Spleen (tissue), 7 donors: ENCODE measurements at regions not wholly inside any gene's neighbourhood (a gene's known extent, or its start where the extent isn't known, plus 50 kb on each side); places are given as distances from the start of the nearest gene placed in this dataset.

Experiments used
- POLR2A ChIP-seq, 3 donors: fragments of 450-650 bp; IDR thresholded peaks; one replicate each; pipeline ENCODE4 v1.5.1; 2017; ENCODE audit warnings: antibody characterized with exemption in 3 of 3, mild to moderate bottlenecking in 1 of 3
- POLR2AphosphoS5 ChIP-seq, 3 donors: sonication (generic); formaldehyde crosslinking; IDR thresholded peaks; one replicate each; pipeline ENCODE4 v1.5.1; 2017; ENCODE audit warnings: antibody characterized with exemption in 3 of 3
- TF ChIP-seq, protein P1 (sequence below), 11 experiments: fragments of 200-600 bp in 7 of 11; fragments of 450-650 bp in 4 of 11; sonication (generic) in 4 of 11; IDR thresholded peaks in 8 of 11; conservative IDR thresholded peaks in 3 of 11; 1 replicate in 7 of 11; 2 replicates in 4 of 11; pipeline versions ENCODE4 v1.4.0 to v1.8.0; 2016 to 2021; ENCODE audit warnings: antibody characterized with exemption in 11 of 11, inconsistent platforms in 4 of 11, mild to moderate bottlenecking in 1 of 11
- donor health status: DM: no; HTN: no; CAD: no; lungs with moderate emphysema.
- donor health status: DM: no; HTN: no; CAD: no.
- donor health status: DM: no; HTN: no; CAD: no.

DNA sequence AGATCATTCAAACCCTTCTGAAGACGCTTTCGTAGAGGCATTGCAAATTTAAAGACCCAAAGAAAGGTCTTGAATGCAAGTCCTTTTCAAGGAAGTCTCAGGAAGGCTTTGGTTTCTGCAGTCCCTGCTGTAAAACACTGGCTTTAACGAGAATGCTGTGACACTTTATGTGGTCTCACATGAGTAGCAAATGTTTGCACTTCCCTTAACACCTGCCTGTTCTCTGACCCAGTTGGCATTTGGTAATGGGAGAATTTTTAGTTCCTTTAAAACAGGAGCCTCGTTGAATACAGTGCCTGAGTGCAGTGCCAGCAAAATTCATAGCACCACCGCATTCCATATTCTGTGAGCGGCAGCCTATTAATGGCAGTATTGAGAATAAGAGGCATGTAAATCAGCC, 330.5 kb upstream of the PRKX start:
- TF ChIP-seq, protein P1, sequence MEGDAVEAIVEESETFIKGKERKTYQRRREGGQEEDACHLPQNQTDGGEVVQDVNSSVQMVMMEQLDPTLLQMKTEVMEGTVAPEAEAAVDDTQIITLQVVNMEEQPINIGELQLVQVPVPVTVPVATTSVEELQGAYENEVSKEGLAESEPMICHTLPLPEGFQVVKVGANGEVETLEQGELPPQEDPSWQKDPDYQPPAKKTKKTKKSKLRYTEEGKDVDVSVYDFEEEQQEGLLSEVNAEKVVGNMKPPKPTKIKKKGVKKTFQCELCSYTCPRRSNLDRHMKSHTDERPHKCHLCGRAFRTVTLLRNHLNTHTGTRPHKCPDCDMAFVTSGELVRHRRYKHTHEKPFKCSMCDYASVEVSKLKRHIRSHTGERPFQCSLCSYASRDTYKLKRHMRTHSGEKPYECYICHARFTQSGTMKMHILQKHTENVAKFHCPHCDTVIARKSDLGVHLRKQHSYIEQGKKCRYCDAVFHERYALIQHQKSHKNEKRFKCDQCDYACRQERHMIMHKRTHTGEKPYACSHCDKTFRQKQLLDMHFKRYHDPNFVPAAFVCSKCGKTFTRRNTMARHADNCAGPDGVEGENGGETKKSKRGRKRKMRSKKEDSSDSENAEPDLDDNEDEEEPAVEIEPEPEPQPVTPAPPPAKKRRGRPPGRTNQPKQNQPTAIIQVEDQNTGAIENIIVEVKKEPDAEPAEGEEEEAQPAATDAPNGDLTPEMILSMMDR (IDR thresholded peaks at IDR 0.05 in 8 of 11, conservative IDR thresholded peaks at IDR 0.05 in 3 of 11), result no peak
- TF ChIP-seq POLR2A (IDR thresholded peaks at IDR 0.05), result no peak
- TF ChIP-seq POLR2AphosphoS5 (IDR thresholded peaks at IDR 0.05), result no peak
